Small intestine (tissue), 7 donors: ENCODE measurements at regions not wholly inside any gene's neighbourhood (a gene's known extent, or its start where the extent isn't known, plus 50 kb on each side); places are given as distances from the start of the nearest gene placed in this dataset.
A peak's percentile ranks its signal among the peaks of the same experiment; 100 is the strongest.
"Not testable (repeated sequence)": the region's sequence is repeated elsewhere in the genome, so short reads cannot be mapped to it uniquely, and the experiment has no call there.

Experiments used
- DNase-seq, 2 donors: peaks; one replicate each; pipeline versions ENCODE4 v3.0.0 to v3.0.0-alpha.2; 2013
- FAIRE-seq: peaks from 2 replicates; lab custom pipeline; 2012; peaks lifted over from hg19 to GRCh38; lab: Jason Lieb, UNC
- H3K27ac ChIP-seq, 3 donors: one replicate each; pipeline ENCODE4 v1.5.1; 2013; ENCODE audit warnings: low read length in 2 of 3, mild to moderate bottlenecking in 2 of 3, control low read depth in 1 of 3, inconsistent platforms in 1 of 3, low read depth in 1 of 3, moderate library complexity in 1 of 3
- H3K27me3 ChIP-seq, 3 donors: one replicate each; pipeline ENCODE4 v1.6.1; 2013; ENCODE audit warnings: low read length in 3 of 3, inconsistent platforms in 1 of 3; ENCODE audit not compliant: control insufficient read depth in 3 of 3, insufficient read depth in 3 of 3
- H3K36me3 ChIP-seq, 3 donors: one replicate each; pipeline ENCODE4 v1.6.1; 2013; ENCODE audit warnings: low read length in 3 of 3, inconsistent platforms in 1 of 3, low read depth in 1 of 3, mild to moderate bottlenecking in 1 of 3, moderate library complexity in 1 of 3; ENCODE audit not compliant: control insufficient read depth in 3 of 3, insufficient read depth in 2 of 3
- H3K4me1 ChIP-seq, 3 donors: one replicate each; pipeline ENCODE4 v1.6.1; 2013; ENCODE audit warnings: low read length in 2 of 3, inconsistent platforms in 1 of 3, low read depth in 1 of 3, mild to moderate bottlenecking in 1 of 3, moderate library complexity in 1 of 3; ENCODE audit not compliant: control insufficient read depth in 3 of 3, insufficient read depth in 2 of 3
- H3K4me3 ChIP-seq, 3 donors: one replicate each; pipeline ENCODE4 v1.5.1; 2013; ENCODE audit warnings: low read length in 3 of 3, control low read depth in 1 of 3, inconsistent platforms in 1 of 3, low read depth in 1 of 3, mild to moderate bottlenecking in 1 of 3, moderate library complexity in 1 of 3
- H3K9me3 ChIP-seq, 2 donors: one replicate each; pipeline ENCODE4 v1.6.1; 2013; ENCODE audit warnings: low read depth in 1 of 2, low read length in 1 of 2; ENCODE audit not compliant: control insufficient read depth in 2 of 2, insufficient read depth in 1 of 2
- WGBS, 3 donors: extraction: QIAGEN DNeasy Blood & Tissue Kit; methylation state at CpG; one replicate each; pipeline ENCODE4 v1.1.7; 2013; 5-methylcytosine and 5-hydroxymethylcytosine counted together
- donor health status: healthy with polysubstance abuse.
- donor health status: control.
- donor health status: control.
- donor health status: Bipolar disorder and iron deficiency.
- donor health status: healthy.

DNA sequence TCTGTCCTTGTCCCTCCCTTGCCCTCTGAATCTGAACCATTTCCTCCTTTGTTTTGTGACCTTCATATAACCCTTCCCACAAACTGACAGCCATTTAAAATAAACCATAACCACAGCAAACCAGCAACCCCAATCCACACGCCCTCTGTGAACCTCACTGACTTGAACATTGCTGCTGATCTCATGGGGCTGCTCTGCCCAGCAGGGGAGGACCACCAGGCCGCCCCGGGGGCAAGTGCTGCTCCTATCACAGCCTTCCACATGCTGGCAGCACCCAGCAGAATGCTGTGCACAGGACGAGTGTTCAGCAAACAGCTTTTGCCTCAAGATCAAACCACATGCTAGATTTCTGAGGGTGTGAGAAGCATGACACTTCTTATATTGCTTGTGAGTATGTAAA lies 73.9 kb upstream of the UXS1 start:
- no peak for FAIRE-seq
- H3K4me3 ChIP-seq = no peak overlapping the region
- no peaks in the 10 kb centered on the region for H3K36me3 ChIP-seq
- WGBS, 3 donors = 62 to 72% (median 67%) methylated on average over 4 of the region's 4 CpGs
- peaks cover 0 to 8% (median 0%) of the 10 kb centered on the region in 3 donors for H3K4me1 ChIP-seq
- H3K9me3 ChIP-seq = peaks cover 0 to 5% of the 10 kb centered on the region in 2 donors
- no peaks in the 10 kb centered on the region for H3K27me3 ChIP-seq
- no peak for DNase-seq
- H3K27ac ChIP-seq = no peak overlapping the region

DNA sequence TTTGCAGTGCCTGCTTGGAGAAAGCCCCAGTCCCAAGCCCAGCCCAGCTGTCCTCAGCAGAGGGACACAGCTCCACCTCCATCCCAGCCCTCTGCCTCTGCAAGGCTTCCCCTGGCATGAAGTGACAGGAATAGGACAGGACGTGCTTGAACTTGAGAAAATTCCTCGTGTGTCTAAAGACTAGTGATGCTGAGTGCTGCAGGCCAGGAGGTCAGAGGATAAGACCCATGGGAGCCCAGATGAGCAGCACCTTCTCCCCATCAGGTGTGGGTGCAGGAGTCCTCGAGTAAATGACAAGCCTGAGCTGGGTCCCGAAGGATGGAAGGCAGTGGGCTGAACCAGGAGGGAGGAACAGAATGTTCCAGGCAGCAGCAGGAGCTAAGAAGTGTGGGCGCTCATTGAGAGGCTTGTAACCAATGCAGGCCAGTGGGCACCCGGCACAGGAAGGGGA lies 67.8 kb upstream of the UXS1 start:
- Histone ChIP-seq H3K4me3 (no peak overlapping the region), H3K27me3 (no peaks in the 10 kb centered on the region), H3K9me3 (no peaks in the 10 kb centered on the region), H3K27ac (no peak overlapping the region), H3K4me1 (no peaks in the 10 kb centered on the region), H3K36me3 (no peaks in the 10 kb centered on the region)
- FAIRE-seq = no peak
- WGBS, 3 donors = 57 to 65% (median 59%) methylated on average over 6 of the region's 6 CpGs
- DNase-seq = no peak

DNA sequence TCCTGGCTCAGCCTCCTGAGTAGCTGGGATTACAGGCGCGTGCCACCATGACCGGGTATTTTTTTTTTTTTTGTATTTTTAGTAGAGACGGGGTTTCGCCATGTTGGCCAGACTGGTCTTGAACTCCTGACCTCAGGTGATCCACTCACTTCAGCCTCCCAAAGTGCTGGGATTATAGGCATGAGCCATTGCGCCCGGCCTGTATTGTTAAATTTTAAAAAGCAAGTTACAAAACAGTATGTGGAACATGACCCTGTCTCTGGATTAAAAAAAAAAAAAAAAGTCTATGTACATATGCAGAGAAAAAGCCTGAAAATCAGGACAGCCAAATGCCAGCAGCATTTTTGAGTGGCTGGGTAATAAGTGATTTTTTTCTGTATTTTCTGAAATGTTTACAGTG lies 64.8 kb upstream of the UXS1 start:
- not testable (repeated sequence) for H3K27ac ChIP-seq, DNase-seq, H3K36me3 ChIP-seq, H3K4me3 ChIP-seq, H3K27me3 ChIP-seq, H3K4me1 ChIP-seq, H3K9me3 ChIP-seq, FAIRE-seq
- 93 to 97% (median 95%) methylated on average over 7 of the region's 7 CpGs for WGBS, 3 donors

DNA sequence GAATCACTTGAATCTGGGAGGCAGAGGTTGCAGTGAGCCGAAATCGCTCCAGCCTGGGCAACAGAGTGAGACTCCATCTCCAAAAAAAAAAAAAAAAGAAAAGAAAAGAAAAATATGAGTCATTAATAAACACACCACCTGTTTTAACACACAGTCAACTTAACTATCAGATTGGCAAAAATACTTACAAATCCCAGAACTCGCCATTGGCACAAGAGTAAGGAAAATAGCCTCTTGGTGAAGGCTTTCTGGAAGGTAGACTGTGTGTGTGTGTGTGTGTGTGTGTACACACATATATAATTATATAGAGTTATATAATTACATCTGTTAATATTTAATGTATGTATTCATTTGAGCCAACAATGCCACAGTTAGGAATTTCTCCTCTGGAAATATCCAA lies 63.7 kb upstream of the UXS1 start:
- no peaks in the 10 kb centered on the region for H3K36me3 ChIP-seq
- H3K9me3 ChIP-seq = no peaks in the 10 kb centered on the region
- DNase-seq = no peak
- H3K27ac ChIP-seq = no peak overlapping the region
- H3K4me3 ChIP-seq = no peak overlapping the region
- FAIRE-seq = no peak
- H3K4me1 ChIP-seq = no peaks in the 10 kb centered on the region
- H3K27me3 ChIP-seq = no peaks in the 10 kb centered on the region
- 82 to 89% (median 84%) methylated on average over 3 of the region's 3 CpGs for WGBS, 3 donors

DNA sequence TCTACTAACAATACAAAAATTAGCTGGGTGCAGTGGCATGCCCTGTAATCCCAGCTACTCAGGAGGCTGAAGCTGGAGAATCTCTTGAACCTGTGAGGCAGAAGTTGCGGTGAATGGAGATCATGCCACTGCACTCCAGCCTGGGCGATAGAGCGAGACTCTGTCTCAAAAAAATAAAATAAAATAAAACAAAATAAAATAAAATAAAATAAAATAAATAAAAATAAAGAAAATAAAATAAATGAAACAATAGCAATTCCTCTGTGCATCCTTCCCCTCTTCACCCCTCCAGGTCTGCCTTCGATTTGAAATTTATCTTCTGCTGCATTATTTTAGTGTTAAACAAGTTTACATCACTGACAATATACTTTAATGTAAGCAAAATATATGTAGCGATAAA lies 63.0 kb upstream of the UXS1 start:
- H3K4me1 ChIP-seq = no peaks in the 10 kb centered on the region
- FAIRE-seq (no peak), DNase-seq (no peak)
- H3K27ac ChIP-seq = no peak overlapping the region
- no peaks in the 10 kb centered on the region for H3K9me3 ChIP-seq
- no peaks in the 10 kb centered on the region for H3K36me3 ChIP-seq
- H3K27me3 ChIP-seq = no peaks in the 10 kb centered on the region
- no peak overlapping the region for H3K4me3 ChIP-seq
- WGBS, 3 donors = 93 to 95% (median 94%) methylated on average over 5 of the region's 5 CpGs

DNA sequence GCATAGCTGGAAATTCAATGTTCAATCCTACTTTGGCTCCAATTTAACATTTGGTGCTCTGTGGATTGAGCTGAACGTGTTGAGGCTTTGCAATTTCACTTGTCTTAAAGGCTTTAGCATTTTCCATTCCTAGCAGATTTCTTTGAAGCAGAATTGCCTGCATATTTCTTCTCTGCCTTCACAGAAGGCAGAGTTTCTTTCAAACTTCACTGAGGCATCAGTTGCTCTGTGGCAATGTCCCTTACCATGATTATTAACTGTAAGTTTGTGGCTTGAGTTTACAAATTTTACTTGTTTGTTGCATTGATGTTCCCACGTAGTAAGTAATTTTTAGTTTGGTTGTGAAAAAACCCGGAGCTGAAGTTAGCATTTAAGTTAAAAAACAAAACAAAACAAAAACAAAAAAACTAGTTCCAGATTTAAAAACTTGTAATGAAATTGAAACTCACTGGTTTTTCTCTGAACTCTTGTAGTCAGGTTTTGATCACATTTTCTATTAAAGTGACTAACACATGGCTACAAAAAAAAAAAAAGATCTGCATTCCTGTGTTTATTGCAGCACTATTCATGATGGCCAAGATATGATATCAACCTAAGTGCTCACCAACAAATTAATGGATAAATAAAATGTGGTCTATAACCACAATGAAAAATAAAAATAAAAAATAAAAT lies 55.2 kb upstream of the UXS1 start:
- not testable (repeated sequence) for H3K27me3 ChIP-seq, H3K4me1 ChIP-seq, H3K27ac ChIP-seq, DNase-seq, H3K4me3 ChIP-seq, H3K9me3 ChIP-seq, H3K36me3 ChIP-seq
- peak; percentile 91 for FAIRE-seq
- WGBS, 3 donors = 60 to 63% (median 61%) methylated on average over 3 of the region's 3 CpGs

DNA sequence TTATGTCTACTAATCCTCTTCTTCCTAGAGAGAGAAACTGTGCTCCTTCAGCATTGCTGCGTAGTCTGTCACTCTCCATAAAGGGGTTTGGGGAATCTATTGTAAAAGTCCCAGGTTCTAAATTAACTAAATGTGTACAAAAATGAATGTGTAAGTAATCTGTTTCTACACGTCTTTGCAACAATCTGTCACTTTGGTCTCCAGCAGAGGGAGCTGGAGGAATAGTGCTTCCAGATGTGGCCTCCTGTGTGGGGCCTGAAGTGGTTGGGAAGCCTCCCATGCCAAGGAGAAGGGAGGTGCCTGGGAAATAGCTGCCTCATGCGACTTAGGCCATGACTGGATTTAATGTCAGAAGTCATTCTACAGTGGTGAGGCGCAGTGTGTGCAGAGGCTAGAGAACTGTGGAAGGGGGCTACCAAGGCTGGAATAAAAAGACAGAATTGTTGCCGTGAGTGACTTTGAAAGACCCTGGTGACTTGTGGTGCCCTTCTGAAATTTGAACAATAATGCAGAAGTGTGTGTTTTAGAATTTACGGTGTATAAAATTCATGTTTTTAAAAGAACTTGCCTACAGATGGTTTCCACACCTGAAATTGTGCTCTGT lies 54.5 kb upstream of the UXS1 start:
- DNase-seq, H3K36me3 ChIP-seq, H3K9me3 ChIP-seq, H3K4me3 ChIP-seq, FAIRE-seq, H3K27me3 ChIP-seq, H3K27ac ChIP-seq, H3K4me1 ChIP-seq: not testable (repeated sequence)
- WGBS, 3 donors = 60 to 67% (median 64%) methylated on average over 5 of the region's 6 CpGs
